Mesodermal cell (in vitro differentiated cells): ENCODE measurements at regions not wholly inside any gene's neighbourhood (a gene's known extent, or its start where the extent isn't known, plus 50 kb on each side); places are given as distances from the start of the nearest gene placed in this dataset.

Experiments
- H3K27ac ChIP-seq: 2 replicates; pipeline ENCODE4 v1.7.0; 2013; ENCODE audit warnings: mild to moderate bottlenecking, low read depth, low read length, moderate library complexity; ENCODE audit not compliant: severe bottlenecking
- H3K36me3 ChIP-seq: 2 replicates; pipeline ENCODE4 v1.7.1; 2013; ENCODE audit warnings: mild to moderate bottlenecking, low read length, moderate library complexity; ENCODE audit not compliant: control insufficient read depth, insufficient read depth
- H3K4me1 ChIP-seq: one replicate; pipeline ENCODE4 v1.7.1; 2013; ENCODE audit warnings: mild to moderate bottlenecking, low read length; ENCODE audit not compliant: insufficient read depth, control insufficient read depth, poor library complexity, severe bottlenecking
- H3K4me3 ChIP-seq: 2 replicates; pipeline ENCODE4 v1.7.0; 2013; ENCODE audit warnings: low read length, control low read depth, mild to moderate bottlenecking; ENCODE audit not compliant: insufficient read depth, poor library complexity, severe bottlenecking; ENCODE audit errors: extremely low read depth
- H3K9me3 ChIP-seq: 2 replicates; pipeline ENCODE4 v1.7.1; 2013; ENCODE audit warnings: mild to moderate bottlenecking, low read length, moderate library complexity; ENCODE audit not compliant: control insufficient read depth
- WGBS, 2 experiments: methylation state at CpG; one replicate each; pipeline ENCODE4 v1.1.5; 2013; ENCODE audit warnings: missing lambda C conversion rate in 2 of 2; ENCODE audit not compliant: insufficient coverage in 2 of 2; 5-methylcytosine and 5-hydroxymethylcytosine counted together

- no peaks in the 10 kb centered on the region for H3K4me1 ChIP-seq
- H3K27ac ChIP-seq, result no peak overlapping the region
- H3K9me3 ChIP-seq, result no peaks in the 10 kb centered on the region
- no peaks in the 10 kb centered on the region for H3K36me3 ChIP-seq
- no peak overlapping the region for H3K4me3 ChIP-seq
- 75 to 85% methylated on average over 5 of the region's 5 CpGs for WGBS, 2 experiments
Measured at GRCh38 chr16:79476580-79476979, 124.0 kb downstream of the MAF start.

GRCh38 chr16:79475841-79476240 lies 124.7 kb downstream of the MAF start:
- WGBS, 2 experiments, result 92 to 93% methylated on average over 4 of the region's 4 CpGs

GRCh38 chr16:79473456-79473855 lies 127.1 kb downstream of the MAF start:
- Histone ChIP-seq H3K27ac (no peak overlapping the region), H3K4me3 (no peak overlapping the region), H3K36me3 (no peaks in the 10 kb centered on the region), H3K4me1 (no peaks in the 10 kb centered on the region), H3K9me3 (no peaks in the 10 kb centered on the region)
- WGBS, 2 experiments, result 95 to 97% methylated on average over 4 to 6 of the region's 6 CpGs

More at GRCh38 chr16:79475841-79476240, 124.7 kb downstream of the MAF start:
- H3K4me3 ChIP-seq, result no peak overlapping the region
- no peaks in the 10 kb centered on the region for H3K4me1 ChIP-seq
- H3K36me3 ChIP-seq, result no peaks in the 10 kb centered on the region
- H3K27ac ChIP-seq, result no peak overlapping the region
- H3K9me3 ChIP-seq, result no peaks in the 10 kb centered on the region

- Histone ChIP-seq H3K4me1 (no peaks in the 10 kb centered on the region), H3K4me3 (no peak overlapping the region), H3K36me3 (no peaks in the 10 kb centered on the region), H3K27ac (no peak overlapping the region), H3K9me3 (no peaks in the 10 kb centered on the region)
- WGBS, 2 experiments, result 86 to 100% methylated on average over 1 to 2 of the region's 3 CpGs
Measured at GRCh38 chr16:79472426-79472825, 128.1 kb downstream of the MAF start.

GRCh38 chr16:79469999-79470398 lies 130.5 kb downstream of the MAF start:
- 92 to 99% methylated on average over 7 to 10 of the region's 10 CpGs for WGBS, 2 experiments
- no peak overlapping the region for H3K4me3 ChIP-seq
- H3K36me3 ChIP-seq, result no peaks in the 10 kb centered on the region
- no peaks in the 10 kb centered on the region for H3K9me3 ChIP-seq
- H3K27ac ChIP-seq, result no peak overlapping the region
- no peaks in the 10 kb centered on the region for H3K4me1 ChIP-seq

- no peak overlapping the region for H3K4me3 ChIP-seq
- no peak overlapping the region for H3K27ac ChIP-seq
- H3K9me3 ChIP-seq, result no peaks in the 10 kb centered on the region
- 79 to 91% methylated on average over 2 of the region's 4 CpGs for WGBS, 2 experiments
- H3K4me1 ChIP-seq, result no peaks in the 10 kb centered on the region
- H3K36me3 ChIP-seq, result no peaks in the 10 kb centered on the region
Measured at GRCh38 chr16:79468631-79469030, 131.9 kb downstream of the MAF start.

DNA sequence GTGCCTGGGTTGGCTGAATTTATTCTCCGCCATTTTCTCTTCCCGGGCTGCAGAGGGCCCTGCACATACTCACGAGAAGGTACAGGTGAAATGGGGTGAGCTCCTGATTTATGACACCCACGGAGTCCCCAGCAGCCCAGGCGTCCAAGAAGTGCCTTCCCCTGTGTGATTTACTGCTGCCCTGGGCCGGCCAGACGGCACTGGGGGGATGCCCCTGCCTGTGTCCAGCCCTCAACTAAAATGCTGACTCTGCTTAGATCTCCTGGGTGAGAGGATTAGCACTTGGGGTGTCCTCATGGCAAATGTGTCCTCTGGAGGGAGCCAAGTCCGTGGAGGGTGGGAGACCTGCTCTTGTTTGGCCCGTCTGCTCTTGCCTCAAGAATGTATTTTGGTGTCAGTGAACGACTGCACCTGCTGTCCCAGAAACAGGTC lies 132.4 kb downstream of the MAF start:
- no peak overlapping the region for H3K4me3 ChIP-seq
- no peaks in the 10 kb centered on the region for H3K4me1 ChIP-seq
- no peaks in the 10 kb centered on the region for H3K36me3 ChIP-seq
- 70 to 83% methylated on average over 8 of the region's 10 CpGs for WGBS, 2 experiments
- H3K27ac ChIP-seq, result no peak overlapping the region
- no peaks in the 10 kb centered on the region for H3K9me3 ChIP-seq

DNA sequence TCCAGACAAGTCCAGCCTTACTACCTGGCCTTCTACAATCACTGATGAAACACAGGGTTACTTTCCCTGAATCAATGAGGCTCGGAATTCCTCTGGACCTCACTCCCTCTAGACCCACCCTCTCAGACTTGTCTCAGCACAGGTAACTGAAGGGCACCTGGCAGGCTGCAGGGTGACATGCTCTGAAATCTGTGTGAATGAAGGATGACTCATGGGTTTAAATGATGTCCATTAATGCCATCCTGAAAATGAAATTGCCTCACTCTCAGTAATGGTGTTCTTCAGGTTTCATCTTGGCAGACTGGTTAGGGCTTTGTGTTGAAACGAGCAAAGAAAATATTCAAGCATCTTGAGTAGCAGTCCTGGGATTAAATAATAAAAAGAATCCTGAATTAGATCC lies 134.4 kb downstream of the MAF start:
- WGBS, 2 experiments, result 80 to 93% methylated on average over 1 to 2 of the region's 2 CpGs
- H3K9me3 ChIP-seq, result no peaks in the 10 kb centered on the region
- no peak overlapping the region for H3K4me3 ChIP-seq
- no peaks in the 10 kb centered on the region for H3K4me1 ChIP-seq
- H3K27ac ChIP-seq, result no peak overlapping the region
- no peaks in the 10 kb centered on the region for H3K36me3 ChIP-seq

DNA sequence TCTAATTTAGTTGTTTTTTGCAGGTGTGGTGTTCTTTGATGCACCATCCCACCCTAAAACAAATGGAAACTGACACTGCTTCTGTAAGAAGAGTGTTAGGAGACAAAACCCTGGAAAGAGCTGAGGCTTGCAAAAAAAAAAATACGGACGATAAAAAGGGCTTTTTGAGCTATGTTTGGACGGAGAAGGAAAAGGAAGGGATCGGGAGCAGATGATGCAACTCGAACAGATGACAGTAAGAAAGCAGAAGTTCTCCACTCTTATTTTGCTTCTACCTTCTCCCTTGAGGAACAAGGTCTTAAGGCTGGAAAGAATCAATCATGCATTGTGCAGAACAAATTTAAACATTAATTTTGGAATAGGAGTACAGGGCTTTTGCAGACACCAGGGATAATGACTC lies 136.7 kb downstream of the MAF start:
- no peak overlapping the region for H3K4me3 ChIP-seq
- H3K4me1 ChIP-seq, result no peaks in the 10 kb centered on the region
- 80 to 100% methylated on average over 1 to 2 of the region's 5 CpGs for WGBS, 2 experiments

GRCh38 chr16:79456036-79456435 lies 144.5 kb downstream of the MAF start:
- Histone ChIP-seq H3K36me3 (no peaks in the 10 kb centered on the region), H3K4me1 (no peaks in the 10 kb centered on the region), H3K9me3 (no peaks in the 10 kb centered on the region), H3K4me3 (no peak overlapping the region), H3K27ac (no peak overlapping the region)
- WGBS, 2 experiments, result 91 to 95% methylated on average over 4 of the region's 4 CpGs

More for the DNA sequence above, 136.7 kb downstream of the MAF start:
- H3K36me3 ChIP-seq, result no peaks in the 10 kb centered on the region
- H3K27ac ChIP-seq, result no peak overlapping the region
- no peaks in the 10 kb centered on the region for H3K9me3 ChIP-seq

DNA sequence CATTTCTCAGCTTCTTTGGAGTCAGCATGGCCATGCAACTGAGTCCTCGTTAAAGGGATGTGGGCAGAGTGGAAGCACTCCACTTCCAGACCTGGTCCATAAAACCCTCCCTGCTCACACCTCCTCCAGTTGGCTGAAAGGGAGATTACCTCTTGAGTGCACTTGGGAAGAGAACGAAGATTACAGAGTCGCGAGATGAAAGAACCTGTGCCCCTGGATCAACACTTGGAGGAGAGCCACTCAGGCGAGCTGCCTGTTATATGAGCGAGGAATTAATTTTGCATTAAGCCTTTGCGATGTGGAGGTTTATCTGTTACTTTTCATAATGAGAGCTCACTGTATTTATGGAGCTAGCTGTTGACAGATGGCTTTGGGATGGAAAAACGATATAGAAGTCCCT lies 147.9 kb downstream of the MAF start:
- Histone ChIP-seq H3K4me3 (no peak overlapping the region), H3K27ac (no peak overlapping the region), H3K9me3 (no peaks in the 10 kb centered on the region), H3K36me3 (no peaks in the 10 kb centered on the region), H3K4me1 (no peaks in the 10 kb centered on the region)
- 86 to 92% methylated on average over 6 of the region's 8 CpGs for WGBS, 2 experiments
